GM10248 (cell line): ENCODE measurements at regions not wholly inside any gene's neighbourhood (a gene's known extent, or its start where the extent isn't known, plus 50 kb on each side); places are given as distances from the start of the nearest gene placed in this dataset.

Source experiments
- CTCF ChIA-PET: fragments of 300-600 bp; sonication (Branson Sonifier 250); formaldehyde crosslinking; extraction: SDS; loops from one replicate; lab custom pipeline; 2021; ENCODE audit warnings: antibody characterized with exemption; lab: Yijun Ruan, JAX
- POLR2A ChIA-PET: fragments of 350-650 bp; sonication (Branson Sonifier 250); formaldehyde crosslinking; extraction: SDS; loops from one replicate; lab custom pipeline; 2020; ENCODE audit warnings: antibody characterized with exemption; lab: Yijun Ruan, JAX
- DNase-seq: peaks from one replicate; pipeline ENCODE4 v3.0.0; 2012; ENCODE audit errors: extremely low spot score
- CTCF ChIP-seq: IDR thresholded peaks from 2 replicates; pipeline ENCODE4 v1.5.1; 2012; ENCODE audit warnings: mild to moderate bottlenecking, low read depth; ENCODE audit errors: extremely low read depth, missing control alignments, control extremely low read depth

GRCh38 chr17:45709728-45710288 is 74.3 kb upstream of the CRHR1 start:
- POLR2A ChIA-PET, result no interaction called here
- CTCF ChIA-PET, result no interaction called here

GRCh38 chr17:45715787-45716186 is 68.3 kb upstream of the CRHR1 start:
- POLR2A ChIA-PET, result no interaction called here
- TF ChIP-seq CTCF, result no peak
- CTCF ChIA-PET, result no interaction called here
- DNase-seq, result no peak

More at GRCh38 chr17:45709728-45710288, 74.3 kb upstream of the CRHR1 start:
- TF ChIP-seq CTCF, result no peak
- DNase-seq, result no peak

GRCh38 chr17:45718791-45719190 is 65.3 kb upstream of the CRHR1 start:
- POLR2A ChIA-PET, result no interaction called here
- DNase-seq, result no peak
- CTCF ChIA-PET, result no interaction called here

GRCh38 chr17:45719335-45720071 is 64.6 kb upstream of the CRHR1 start:
- DNase-seq, result no peak
- CTCF ChIA-PET, result no interaction called here
- POLR2A ChIA-PET, result no interaction called here
- no peak for TF ChIP-seq CTCF

More at GRCh38 chr17:45718791-45719190, 65.3 kb upstream of the CRHR1 start:
- no peak for TF ChIP-seq CTCF

GRCh38 chr17:45720386-45720785 is 63.7 kb upstream of the CRHR1 start:
- no peak for TF ChIP-seq CTCF
- DNase-seq, result no peak
- ChIA-PET CTCF (interaction anchor here (1.5 kb wide), 1 partner anchor 24 kb away, joined by 4 read pairs; no protein-coding TSS in a partner anchor), POLR2A (no interaction called here)

- CTCF ChIA-PET, result interaction anchor here (1.2 to 1.5 kb wide), 3 partner anchors 10 to 109 kb away, joined by 3 to 5 read pairs (median 4); no protein-coding TSS in a partner anchor
- POLR2A ChIA-PET, result no interaction called here
- no peak for TF ChIP-seq CTCF
- no peak for DNase-seq
Observed at GRCh38 chr17:45722161-45722560, 62.0 kb upstream of the CRHR1 start.
